Skeletal muscle tissue (tissue), 3 donors: ENCODE measurements at regions not wholly inside any gene's neighbourhood (a gene's known extent, or its start where the extent isn't known, plus 50 kb on each side); places are given as distances from the start of the nearest gene placed in this dataset.

Experiments
- H3K27ac ChIP-seq: one replicate; pipeline ENCODE4 v1.7.0; 2013; ENCODE audit warnings: mild to moderate bottlenecking, low read depth, low read length, inconsistent platforms
- H3K27me3 ChIP-seq, 3 donors: one replicate each; pipeline ENCODE4 v1.7.0; 2013; ENCODE audit warnings: low read length in 3 of 3; ENCODE audit not compliant: control insufficient read depth in 3 of 3, insufficient read depth in 3 of 3
- H3K36me3 ChIP-seq, 3 donors: one replicate each; pipeline ENCODE4 v1.7.0; 2013; ENCODE audit warnings: low read length in 3 of 3; ENCODE audit not compliant: control insufficient read depth in 3 of 3, insufficient read depth in 3 of 3
- H3K4me1 ChIP-seq, 3 donors: one replicate each; pipeline ENCODE4 v1.7.0; 2013; ENCODE audit warnings: low read length in 3 of 3, mild to moderate bottlenecking in 3 of 3; ENCODE audit not compliant: control insufficient read depth in 3 of 3, insufficient read depth in 3 of 3
- H3K4me3 ChIP-seq, 3 donors: one replicate each; pipeline ENCODE4 v1.7.0; 2013; ENCODE audit warnings: low read length in 3 of 3
- H3K9ac ChIP-seq, 3 donors: one replicate each; pipeline ENCODE4 v1.7.0; 2013; ENCODE audit warnings: low read length in 3 of 3, mild to moderate bottlenecking in 3 of 3, moderate library complexity in 2 of 3, low read depth in 1 of 3
- H3K9me3 ChIP-seq, 3 donors: one replicate each; pipeline ENCODE4 v1.7.0; 2013; ENCODE audit warnings: low read length in 3 of 3; ENCODE audit not compliant: control insufficient read depth in 3 of 3
- donor health status: Osteomylitis.

GRCh38 chr4:59307609-59308008, 1892.5 kb upstream of the ADGRL3 start:
- Histone ChIP-seq H3K27ac (no peak overlapping the region), H3K36me3 (no peaks in the 10 kb centered on the region), H3K4me3 (no peak overlapping the region), H3K4me1 (no peaks in the 10 kb centered on the region), H3K9ac (no peak overlapping the region), H3K9me3 (no peaks in the 10 kb centered on the region), H3K27me3 (no peaks in the 10 kb centered on the region)

- no peaks in the 10 kb centered on the region for H3K4me1 ChIP-seq
- H3K36me3 ChIP-seq = no peaks in the 10 kb centered on the region
- no peak overlapping the region for H3K4me3 ChIP-seq
- H3K27ac ChIP-seq = no peak overlapping the region
- H3K27me3 ChIP-seq = no peaks in the 10 kb centered on the region
- H3K9me3 ChIP-seq = no peaks in the 10 kb centered on the region
- no peak overlapping the region for H3K9ac ChIP-seq
Measured at GRCh38 chr4:59314637-59315036, 1885.5 kb upstream of the ADGRL3 start.

- no peaks in the 10 kb centered on the region for H3K27me3 ChIP-seq
Measured at GRCh38 chr4:59339631-59340030, 1860.5 kb upstream of the ADGRL3 start.

GRCh38 chr4:59341506-59341905, 1858.6 kb upstream of the ADGRL3 start:
- Histone ChIP-seq H3K36me3 (no peaks in the 10 kb centered on the region), H3K4me3 (no peak overlapping the region), H3K9me3 (no peaks in the 10 kb centered on the region), H3K27ac (no peak overlapping the region), H3K4me1 (no peaks in the 10 kb centered on the region), H3K9ac (no peak overlapping the region), H3K27me3 (no peaks in the 10 kb centered on the region)

More at GRCh38 chr4:59339631-59340030, 1860.5 kb upstream of the ADGRL3 start:
- H3K4me1 ChIP-seq = no peaks in the 10 kb centered on the region
- no peak overlapping the region for H3K9ac ChIP-seq
- H3K36me3 ChIP-seq = no peaks in the 10 kb centered on the region
- H3K4me3 ChIP-seq = no peak overlapping the region
- no peaks in the 10 kb centered on the region for H3K9me3 ChIP-seq
- no peak overlapping the region for H3K27ac ChIP-seq

GRCh38 chr4:59348949-59349348, 1851.2 kb upstream of the ADGRL3 start:
- H3K27me3 ChIP-seq = no peaks in the 10 kb centered on the region
- H3K4me1 ChIP-seq = no peaks in the 10 kb centered on the region
- no peaks in the 10 kb centered on the region for H3K9me3 ChIP-seq
- H3K27ac ChIP-seq = no peak overlapping the region
- H3K9ac ChIP-seq = no peak overlapping the region
- H3K36me3 ChIP-seq = no peaks in the 10 kb centered on the region
- H3K4me3 ChIP-seq = no peak overlapping the region

- H3K27ac ChIP-seq = no peak overlapping the region
Measured at GRCh38 chr4:59369229-59369628, 1830.9 kb upstream of the ADGRL3 start.

GRCh38 chr4:59374416-59374815, 1825.7 kb upstream of the ADGRL3 start:
- Histone ChIP-seq H3K27ac (no peak overlapping the region), H3K9me3 (peaks cover 0 to 2% (median 0%) of the 10 kb centered on the region in 3 donors), H3K9ac (no peak overlapping the region), H3K4me3 (no peak overlapping the region), H3K36me3 (no peaks in the 10 kb centered on the region), H3K4me1 (no peaks in the 10 kb centered on the region), H3K27me3 (no peaks in the 10 kb centered on the region)

More at GRCh38 chr4:59369229-59369628, 1830.9 kb upstream of the ADGRL3 start:
- Histone ChIP-seq H3K9me3 (no peaks in the 10 kb centered on the region), H3K27me3 (no peaks in the 10 kb centered on the region), H3K4me3 (no peak overlapping the region), H3K9ac (no peak overlapping the region), H3K36me3 (no peaks in the 10 kb centered on the region), H3K4me1 (no peaks in the 10 kb centered on the region)

- H3K27ac ChIP-seq = no peak overlapping the region
- no peaks in the 10 kb centered on the region for H3K36me3 ChIP-seq
- no peaks in the 10 kb centered on the region for H3K9me3 ChIP-seq
- no peaks in the 10 kb centered on the region for H3K4me1 ChIP-seq
- no peaks in the 10 kb centered on the region for H3K27me3 ChIP-seq
- H3K4me3 ChIP-seq = no peak overlapping the region
- H3K9ac ChIP-seq = no peak overlapping the region
Measured at GRCh38 chr4:59380841-59381366, 1819.2 kb upstream of the ADGRL3 start.

- Histone ChIP-seq H3K27me3 (no peaks in the 10 kb centered on the region), H3K27ac (no peak overlapping the region), H3K4me1 (no peaks in the 10 kb centered on the region), H3K9ac (no peak overlapping the region), H3K36me3 (no peaks in the 10 kb centered on the region), H3K4me3 (no peak overlapping the region), H3K9me3 (no peaks in the 10 kb centered on the region)
Measured at GRCh38 chr4:59381591-59381990, 1818.5 kb upstream of the ADGRL3 start.

GRCh38 chr4:59387759-59388758, 1812.1 kb upstream of the ADGRL3 start:
- Histone ChIP-seq H3K4me3 (no peak overlapping the region), H3K27me3 (no peaks in the 10 kb centered on the region), H3K9ac (no peak overlapping the region), H3K27ac (no peak overlapping the region), H3K36me3 (no peaks in the 10 kb centered on the region), H3K4me1 (no peaks in the 10 kb centered on the region), H3K9me3 (no peaks in the 10 kb centered on the region)
